HEK293 (cell line): ENCODE measurements at regions not wholly inside any gene's neighbourhood (a gene's known extent, or its start where the extent isn't known, plus 50 kb on each side); places are given as distances from the start of the nearest gene placed in this dataset.

Experiments used
- CTCF ChIA-PET: fragments of 350-600 bp; formaldehyde crosslinking; extraction: SDS; loops from one replicate; lab custom pipeline; 2021; ENCODE audit warnings: antibody characterized with exemption; lab: Yijun Ruan, JAX
- POLR2A ChIA-PET: fragments of 300-600 bp; formaldehyde crosslinking; extraction: SDS; loops from one replicate; lab custom pipeline; 2020; ENCODE audit warnings: antibody characterized with exemption, inconsistent platforms; lab: Yijun Ruan, JAX
- H3K27ac ChIP-seq: fragments of 200-500 bp; sonication (Bioruptor generic); 2 replicates; pipeline ENCODE4 v1.5.1; 2014; ENCODE audit warnings: low read depth, low read length, control low read depth, inconsistent platforms; ENCODE audit errors: extremely low read depth
- H3K36me3 ChIP-seq, 2 experiments: fragments of 200-500 bp in 1 of 2; sonication (Bioruptor generic) in 1 of 2; 1 replicate in 1 of 2; 2 replicates in 1 of 2; pipeline ENCODE4 v1.5.1; 2014 to 2017; ENCODE audit warnings: inconsistent platforms in 2 of 2, low read length in 2 of 2; ENCODE audit not compliant: control insufficient read depth in 2 of 2, insufficient read depth in 1 of 2
- H3K4me1 ChIP-seq: fragments of 200-500 bp; sonication (Bioruptor generic); 2 replicates; pipeline ENCODE4 v1.5.1; 2014; ENCODE audit warnings: mild to moderate bottlenecking, low read length, inconsistent platforms; ENCODE audit not compliant: control insufficient read depth, insufficient read depth
- H3K4me3 ChIP-seq: 2 replicates; pipeline ENCODE4 v1.5.1; 2011; ENCODE audit warnings: low read depth, mild to moderate bottlenecking, control low read depth, low read length, moderate library complexity
- H3K9me3 ChIP-seq: fragments of 200-500 bp; sonication (Bioruptor generic); 2 replicates; pipeline ENCODE4 v1.5.1; 2014; ENCODE audit warnings: low read depth, low read length, inconsistent platforms; ENCODE audit not compliant: control insufficient read depth, insufficient read depth
- GLI4 ChIP-seq: fragments of 450-650 bp; formaldehyde crosslinking; IDR thresholded peaks from 2 replicates; pipeline ENCODE4 v1.5.1; 2016; ENCODE audit warnings: missing biosample characterization, missing genetic modification characterization
- MZF1 ChIP-seq: fragments of 450-650 bp; formaldehyde crosslinking; IDR thresholded peaks from 2 replicates; pipeline ENCODE4 v1.5.1; 2017; ENCODE audit warnings: missing biosample characterization, missing genetic modification characterization, borderline replicate concordance
- REST ChIP-seq: fragments of 450-650 bp; formaldehyde crosslinking; IDR thresholded peaks from 2 replicates; pipeline ENCODE4 v1.5.1; 2016; ENCODE audit warnings: missing biosample characterization, missing genetic modification characterization
- SETDB1 ChIP-seq: IDR thresholded peaks from one replicate; pipeline ENCODE4 v1.6.1; 2017; ENCODE audit warnings: mild to moderate bottlenecking, low read length, moderate library complexity, mixed read lengths; ENCODE audit not compliant: insufficient read length
- ZBTB21 ChIP-seq: fragments of 450-650 bp; formaldehyde crosslinking; IDR thresholded peaks from 2 replicates; pipeline ENCODE4 v1.5.1; 2017; ENCODE audit warnings: missing biosample characterization, missing genetic modification characterization
- ZFP37 ChIP-seq: fragments of 450-650 bp; formaldehyde crosslinking; IDR thresholded peaks from 2 replicates; pipeline ENCODE4 v1.5.1; 2016; ENCODE audit warnings: missing biosample characterization, missing genetic modification characterization
- ZFP69B ChIP-seq: fragments of 450-650 bp; formaldehyde crosslinking; IDR thresholded peaks from 2 replicates; pipeline ENCODE4 v1.5.1; 2016; ENCODE audit warnings: missing biosample characterization, missing genetic modification characterization
- ZNF146 ChIP-seq: fragments of 450-650 bp; formaldehyde crosslinking; IDR thresholded peaks from 2 replicates; pipeline ENCODE4 v1.5.1; 2016; ENCODE audit warnings: missing biosample characterization, missing genetic modification characterization
- ZNF148 ChIP-seq: fragments of 450-650 bp; formaldehyde crosslinking; IDR thresholded peaks from 2 replicates; pipeline ENCODE4 v1.5.0; 2017; ENCODE audit warnings: missing biosample characterization, missing genetic modification characterization, borderline replicate concordance
- ZNF292 ChIP-seq: fragments of 450-650 bp; formaldehyde crosslinking; IDR thresholded peaks from 2 replicates; pipeline ENCODE4 v1.5.1; 2016; ENCODE audit warnings: low read depth, missing biosample characterization, missing genetic modification characterization, borderline replicate concordance
- ZNF324 ChIP-seq: fragments of 450-650 bp; formaldehyde crosslinking; IDR thresholded peaks from 2 replicates; pipeline ENCODE4 v1.5.1; 2016; ENCODE audit warnings: missing biosample characterization, missing genetic modification characterization
- ZNF362 ChIP-seq: fragments of 450-650 bp; formaldehyde crosslinking; IDR thresholded peaks from 2 replicates; pipeline ENCODE4 v1.5.1; 2016; ENCODE audit warnings: missing biosample characterization, missing genetic modification characterization
- ZNF449 ChIP-seq: fragments of 450-650 bp; formaldehyde crosslinking; IDR thresholded peaks from 2 replicates; pipeline ENCODE4 v1.5.1; 2017; ENCODE audit warnings: missing biosample characterization, mild to moderate bottlenecking, missing genetic modification characterization, moderate library complexity
- ZNF521 ChIP-seq: fragments of 450-650 bp; formaldehyde crosslinking; IDR thresholded peaks from 2 replicates; pipeline ENCODE4 v1.5.1; 2017; ENCODE audit warnings: missing biosample characterization, mild to moderate bottlenecking, missing genetic modification characterization
- ZNF580 ChIP-seq: fragments of 450-650 bp; formaldehyde crosslinking; IDR thresholded peaks from 2 replicates; pipeline ENCODE4 v1.5.1; 2016; ENCODE audit warnings: missing biosample characterization, missing genetic modification characterization
- ZNF660 ChIP-seq: fragments of 450-650 bp; IDR thresholded peaks from 2 replicates; pipeline ENCODE4 v1.5.1; 2018; ENCODE audit warnings: missing biosample characterization, mild to moderate bottlenecking, missing genetic modification characterization
- ZNF792 ChIP-seq: fragments of 450-650 bp; formaldehyde crosslinking; IDR thresholded peaks from 2 replicates; pipeline ENCODE4 v1.5.1; 2016; ENCODE audit warnings: missing biosample characterization, missing genetic modification characterization
- ZSCAN5A ChIP-seq: fragments of 450-650 bp; formaldehyde crosslinking; IDR thresholded peaks from 2 replicates; pipeline ENCODE4 v1.5.1; 2016; ENCODE audit warnings: missing biosample characterization, missing genetic modification characterization

- ChIA-PET CTCF (no interaction called here), POLR2A (no interaction called here)
- no peaks in the 10 kb centered on the region for H3K36me3 ChIP-seq
- no peaks in the 10 kb centered on the region for H3K9me3 ChIP-seq
- TF ChIP-seq REST (tag by site-specific recombination) = no peak
- no peaks in the 10 kb centered on the region for H3K4me1 ChIP-seq
- no peak overlapping the region for H3K4me3 ChIP-seq
- H3K27ac ChIP-seq = no peak overlapping the region
These were observed 206.6 kb upstream of the MDFIC2 start for GRCh38 chr3:70519026-70519425.

- ChIA-PET POLR2A (no interaction called here), CTCF (interaction anchor here (1.0 kb wide), 1 partner anchor 455 kb away, joined by 4 read pairs; no protein-coding TSS in a partner anchor)
- TF ChIP-seq ZBTB21 (tag by site-specific recombination) = no peak
- no peak for TF ChIP-seq ZFP37 (tag by site-specific recombination)
- no peak for TF ChIP-seq ZNF521
- no peak for TF ChIP-seq ZNF449 (tag by site-specific recombination)
- TF ChIP-seq GLI4 (tag by site-specific recombination) = no peak
- no peak for TF ChIP-seq ZNF292 (tag by site-specific recombination)
- no peak for TF ChIP-seq MZF1 (tag by site-specific recombination)
- no peak for TF ChIP-seq ZNF324 (tag by site-specific recombination)
- no peak for TF ChIP-seq ZSCAN5A (tag by site-specific recombination)
- TF ChIP-seq ZNF792 (tag by site-specific recombination) = no peak
- no peak for TF ChIP-seq ZFP69B (tag by site-specific recombination)
- Histone ChIP-seq H3K9me3 (no peaks in the 10 kb centered on the region), H3K36me3 (no peaks in the 10 kb centered on the region), H3K27ac (no peak overlapping the region), H3K4me1 (no peaks in the 10 kb centered on the region), H3K4me3 (no peak overlapping the region)
These were observed 205.9 kb upstream of the MDFIC2 start for GRCh38 chr3:70518356-70518755.

GRCh38 chr3:70517124-70517890 is 204.9 kb upstream of the MDFIC2 start:
- Histone ChIP-seq H3K9me3 (no peaks in the 10 kb centered on the region), H3K36me3 (no peaks in the 10 kb centered on the region), H3K4me1 (no peaks in the 10 kb centered on the region), H3K27ac (no peak overlapping the region), H3K4me3 (no peak overlapping the region)
- no peak for TF ChIP-seq ZNF580
- TF ChIP-seq ZNF660 (tag by site-specific recombination) = no peak
- TF ChIP-seq ZNF148 (tag by site-specific recombination) = no peak
- no peak for TF ChIP-seq ZNF146
- TF ChIP-seq ZNF362 (tag by site-specific recombination) = no peak
- TF ChIP-seq GLI4 (tag by site-specific recombination) = no peak
- TF ChIP-seq SETDB1 = no peak
- ChIA-PET POLR2A (no interaction called here), CTCF (interaction anchor here (1.0 kb wide), 1 partner anchor 454 kb away, joined by 4 read pairs; no protein-coding TSS in a partner anchor)
